IPS-18c (cell line): ENCODE measurements at regions not wholly inside any gene's neighbourhood (a gene's known extent, or its start where the extent isn't known, plus 50 kb on each side); places are given as distances from the start of the nearest gene placed in this dataset.
"Not testable (repeated sequence)": the region's sequence is repeated elsewhere in the genome, so short reads cannot be mapped to it uniquely, and the experiment has no call there.

Experiments
- H3K4me3 ChIP-seq: 2 replicates; pipeline ENCODE4 v1.7.0; 2013; ENCODE audit warnings: low read depth, mild to moderate bottlenecking, low read length, moderate library complexity; ENCODE audit not compliant: insufficient read depth
- H3K9me3 ChIP-seq: one replicate; pipeline ENCODE4 v1.6.1; 2013; ENCODE audit warnings: mild to moderate bottlenecking, low read length, moderate library complexity; ENCODE audit not compliant: control insufficient read depth, insufficient read depth

- H3K4me3 ChIP-seq, H3K9me3 ChIP-seq: not testable (repeated sequence)
Observed at GRCh38 chr9:67102506-67103276, 110.3 kb upstream of the SPATA31A3 start.

DNA sequence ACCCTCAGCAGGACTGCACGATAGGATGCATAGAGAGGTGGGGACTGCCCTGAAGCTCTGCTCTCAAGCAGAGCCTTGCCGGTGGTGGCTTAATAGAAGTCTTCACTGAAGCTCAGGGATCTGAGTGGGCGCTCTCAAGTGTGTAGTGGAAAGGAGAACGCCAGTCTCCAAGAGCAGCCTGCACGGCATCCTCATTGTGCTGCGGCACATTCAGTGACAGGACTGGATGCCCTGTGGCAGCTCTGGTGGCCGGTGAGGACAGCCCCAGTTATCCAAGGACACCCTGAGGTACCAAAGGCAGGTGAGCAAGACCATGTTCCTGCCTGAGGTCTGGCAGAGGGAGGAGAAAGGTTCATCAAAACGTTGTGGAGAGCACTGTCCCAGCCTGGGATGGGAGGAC is 98.8 kb upstream of the SPATA31A3 start:
- not testable (repeated sequence) for H3K9me3 ChIP-seq, H3K4me3 ChIP-seq

DNA sequence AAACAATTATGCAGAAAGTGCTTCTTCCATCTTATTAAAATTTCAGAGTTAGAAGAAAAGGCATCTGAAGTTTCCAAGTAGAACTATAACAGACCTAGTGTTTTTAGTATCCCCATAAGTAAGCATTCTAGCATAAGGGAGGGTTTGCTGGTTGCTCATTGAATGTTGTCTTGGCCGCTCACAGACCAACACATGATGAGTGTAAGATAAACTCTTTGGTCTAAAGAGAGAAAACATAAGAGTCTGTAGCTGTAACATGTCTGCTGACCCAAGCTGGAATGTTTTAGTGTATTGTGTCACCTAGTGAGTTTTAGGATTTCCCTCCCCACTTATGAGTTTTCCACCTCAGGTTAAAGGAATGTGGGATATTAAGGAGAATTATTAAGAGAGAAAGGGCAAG is 94.5 kb upstream of the SPATA31A3 start:
- H3K9me3 ChIP-seq, H3K4me3 ChIP-seq: not testable (repeated sequence)

- H3K4me3 ChIP-seq, H3K9me3 ChIP-seq: not testable (repeated sequence)
Observed at GRCh38 chr9:67066140-67066539, 73.8 kb upstream of the SPATA31A3 start.

- H3K4me3 ChIP-seq, result peak overlapping the region; percentile 9; the same call in 1 of the 2 replicates
- H3K9me3 ChIP-seq, result not testable (repeated sequence)
Observed at GRCh38 chr9:67058898-67059715, 66.8 kb upstream of the SPATA31A3 start.
